B cell (primary cell): ENCODE measurements at regions not wholly inside any gene's neighbourhood (a gene's known extent, or its start where the extent isn't known, plus 50 kb on each side); places are given as distances from the start of the nearest gene placed in this dataset.

Experiments used
- ATAC-seq: fragments of 200-7000 bp; cut with Tn5 transposase; one replicate; pipeline ENCODE4 v1.10.0; 2021; ENCODE audit warnings: low read depth, mild to moderate bottlenecking, moderate number of reproducible peaks, moderate library complexity
- CTCF ChIA-PET: fragments of 350-600 bp; sonication (Branson Sonifier 250); formaldehyde crosslinking; loops from one replicate; lab custom pipeline; 2021; ENCODE audit warnings: antibody characterized with exemption, inconsistent platforms; lab: Charles Lee
- POLR2A ChIA-PET: fragments of 350-600 bp; sonication (Branson Sonifier 250); formaldehyde crosslinking; loops from one replicate; lab custom pipeline; 2021; ENCODE audit warnings: antibody characterized with exemption; lab: Charles Lee
- DNase-seq: peaks from one replicate; pipeline ENCODE4 v3.0.0; 2013
- H2AFZ ChIP-seq: 2 replicates; pipeline ENCODE4 v1.6.1; 2012; ENCODE audit warnings: mild to moderate bottlenecking, low read depth, low read length; ENCODE audit not compliant: insufficient read depth, poor library complexity, severe bottlenecking
- H3K27ac ChIP-seq, 2 donors: 1 replicate in 1 of 2; 2 replicates in 1 of 2; pipeline ENCODE4 v1.5.1; 2012 to 2013; ENCODE audit warnings: low read length in 2 of 2, mild to moderate bottlenecking in 2 of 2, moderate library complexity in 1 of 2
- H3K27me3 ChIP-seq, 4 experiments: fragments of 200-600 bp in 1 of 4; sonication (generic) in 1 of 4; replicated peaks in 1 of 4; 1 replicate in 2 of 4; 2 replicates in 2 of 4; pipeline versions ENCODE4 v1.6.1 to v1.7.0; 2013 to 2016; ENCODE audit warnings: low read length in 3 of 4, mild to moderate bottlenecking in 2 of 4, mixed read lengths in 1 of 4, moderate library complexity in 1 of 4; ENCODE audit not compliant: insufficient read depth in 4 of 4, control insufficient read depth in 3 of 4; ENCODE audit errors: control extremely low read depth in 1 of 4
- H3K36me3 ChIP-seq, 2 experiments: replicated peaks in 1 of 2; 1 replicate in 1 of 2; 2 replicates in 1 of 2; pipeline versions ENCODE4 v1.6.1 to v1.7.1; 2013; ENCODE audit warnings: low read length in 1 of 2; ENCODE audit not compliant: insufficient read depth in 2 of 2, control insufficient read depth in 1 of 2; ENCODE audit errors: control extremely low read depth in 1 of 2, extremely low read depth in 1 of 2
- H3K4me1 ChIP-seq, 2 donors: fragments of 200-600 bp in 1 of 2; sonication (generic) in 1 of 2; 1 replicate in 1 of 2; 2 replicates in 1 of 2; pipeline versions ENCODE4 v1.5.1 to v1.6.1; 2013 to 2017; ENCODE audit warnings: low read length in 2 of 2; ENCODE audit not compliant: control insufficient read depth in 2 of 2, insufficient read depth in 2 of 2
- H3K4me2 ChIP-seq: replicated peaks from 2 replicates; pipeline ENCODE3; 2012; ENCODE audit warnings: mild to moderate bottlenecking, low read depth, low read length; ENCODE audit not compliant: poor library complexity, severe bottlenecking
- H3K4me3 ChIP-seq, 5 experiments: fragments of 200-600 bp in 1 of 5; sonication (generic) in 1 of 5; 1 replicate in 3 of 5; 2 replicates in 2 of 5; pipeline versions ENCODE4 v1.5.1 to v1.7.0; 2011 to 2016; ENCODE audit warnings: low read length in 4 of 5, mild to moderate bottlenecking in 4 of 5, low read depth in 2 of 5, control low read depth in 1 of 5, moderate library complexity in 1 of 5; ENCODE audit not compliant: insufficient read depth in 1 of 5; ENCODE audit errors: control extremely low read depth in 1 of 5, extremely low read depth in 1 of 5
- H3K79me2 ChIP-seq: fragments of 200-600 bp; sonication (generic); one replicate; pipeline ENCODE4 v1.6.0; 2016; ENCODE audit warnings: low read length; ENCODE audit not compliant: control insufficient read depth, insufficient read depth
- H3K9ac ChIP-seq: fragments of 200-600 bp; sonication (generic); 2 replicates; pipeline ENCODE4 v1.6.1; 2017; ENCODE audit warnings: mild to moderate bottlenecking, low read length, moderate library complexity
- H3K9me3 ChIP-seq, 3 donors: one replicate each; pipeline versions ENCODE4 v1.6.1 to v1.7.1; 2013; ENCODE audit warnings: low read length in 2 of 3; ENCODE audit not compliant: control insufficient read depth in 2 of 3, insufficient read depth in 1 of 3; ENCODE audit errors: control extremely low read depth in 1 of 3
- H4K20me1 ChIP-seq: 2 replicates; pipeline ENCODE4 v1.6.0; 2012; ENCODE audit warnings: mild to moderate bottlenecking, low read length; ENCODE audit not compliant: insufficient read depth, control insufficient read depth, poor library complexity, severe bottlenecking
- H3K27ac Mint-ChIP-seq: one replicate; pipeline ENCODE4 v1.8.0; 2021; ENCODE audit warnings: mixed read lengths
- H3K27me3 Mint-ChIP-seq: one replicate; pipeline ENCODE4 v1.8.0; 2021; ENCODE audit warnings: mixed read lengths
- H3K4me1 Mint-ChIP-seq: one replicate; pipeline ENCODE4 v1.8.0; 2021; ENCODE audit warnings: mixed read lengths
- H3K4me3 Mint-ChIP-seq: one replicate; pipeline ENCODE4 v1.8.0; 2021; ENCODE audit warnings: mixed read lengths
- H3K9me3 Mint-ChIP-seq: one replicate; pipeline ENCODE4 v1.8.0; 2022; ENCODE audit warnings: mixed read lengths; ENCODE audit not compliant: insufficient read depth
- EZH2 ChIP-seq: IDR thresholded peaks from 2 replicates; pipeline ENCODE4 v1.6.1; 2012; ENCODE audit warnings: borderline replicate concordance, low read depth, mild to moderate bottlenecking, moderate library complexity, low read length; ENCODE audit not compliant: insufficient read depth, poor library complexity, severe bottlenecking
- WGBS: methylation state at CpG from one replicate; pipeline ENCODE4 v1.1.5; 2013; ENCODE audit warnings: missing lambda C conversion rate; ENCODE audit not compliant: insufficient coverage; 5-methylcytosine and 5-hydroxymethylcytosine counted together
- intact Hi-C: fragments of 100-400 bp; cut with micrococcal nuclease; formaldehyde crosslinking; loops from one replicate; pipeline ENCODE4 v1.10.0; 2022
- TF ChIP-seq, protein P1 (sequence below): fragments of 200-600 bp; IDR thresholded peaks from one replicate; pipeline ENCODE4 v1.8.0; 2022; ENCODE audit warnings: antibody characterized with exemption, mild to moderate bottlenecking

DNA sequence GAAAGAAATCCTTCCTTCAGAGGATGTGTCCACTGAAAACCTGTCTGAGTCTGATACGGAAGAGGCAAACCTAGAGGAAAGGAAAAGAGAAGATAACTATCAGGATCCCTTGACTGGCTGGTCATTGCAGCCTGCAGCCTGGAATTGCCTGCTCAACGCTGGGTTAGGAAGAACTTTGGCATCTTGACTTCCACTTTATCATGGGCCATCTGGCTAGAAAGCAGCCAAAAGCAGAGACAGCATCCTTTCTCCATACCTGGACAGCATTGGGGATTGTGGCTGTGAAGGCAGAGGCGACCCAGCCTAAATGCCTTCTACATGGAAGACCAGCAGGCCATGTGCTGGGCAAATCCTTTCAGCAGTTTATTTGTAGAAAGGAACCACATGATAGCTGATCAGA, 58.7 kb upstream of the PTPN3 start:
- no peak for TF ChIP-seq EZH2
- TF ChIP-seq, protein P1, sequence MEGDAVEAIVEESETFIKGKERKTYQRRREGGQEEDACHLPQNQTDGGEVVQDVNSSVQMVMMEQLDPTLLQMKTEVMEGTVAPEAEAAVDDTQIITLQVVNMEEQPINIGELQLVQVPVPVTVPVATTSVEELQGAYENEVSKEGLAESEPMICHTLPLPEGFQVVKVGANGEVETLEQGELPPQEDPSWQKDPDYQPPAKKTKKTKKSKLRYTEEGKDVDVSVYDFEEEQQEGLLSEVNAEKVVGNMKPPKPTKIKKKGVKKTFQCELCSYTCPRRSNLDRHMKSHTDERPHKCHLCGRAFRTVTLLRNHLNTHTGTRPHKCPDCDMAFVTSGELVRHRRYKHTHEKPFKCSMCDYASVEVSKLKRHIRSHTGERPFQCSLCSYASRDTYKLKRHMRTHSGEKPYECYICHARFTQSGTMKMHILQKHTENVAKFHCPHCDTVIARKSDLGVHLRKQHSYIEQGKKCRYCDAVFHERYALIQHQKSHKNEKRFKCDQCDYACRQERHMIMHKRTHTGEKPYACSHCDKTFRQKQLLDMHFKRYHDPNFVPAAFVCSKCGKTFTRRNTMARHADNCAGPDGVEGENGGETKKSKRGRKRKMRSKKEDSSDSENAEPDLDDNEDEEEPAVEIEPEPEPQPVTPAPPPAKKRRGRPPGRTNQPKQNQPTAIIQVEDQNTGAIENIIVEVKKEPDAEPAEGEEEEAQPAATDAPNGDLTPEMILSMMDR, result no peak
- WGBS, result 73% methylated on average over 3 of the region's 3 CpGs
- H3K4me3 ChIP-seq, result no peak overlapping the region
- no peaks in the 10 kb centered on the region for H3K9me3 ChIP-seq
- Mint-ChIP-seq H3K4me3 (no peak overlapping the region), H3K27me3 (peaks cover 29% of the 10 kb centered on the region), H3K27ac (no peak overlapping the region), H3K4me1 (no peaks in the 10 kb centered on the region), H3K9me3 (no peaks in the 10 kb centered on the region)
- H3K27me3 ChIP-seq, result peaks cover 0 to 15% (median 3%) of the 10 kb centered on the region in 4 experiments
- H4K20me1 ChIP-seq, result no peaks in the 10 kb centered on the region
- intact Hi-C loops, result no loop called here
- no peak for ATAC-seq
- DNase-seq, result no peak
- H3K27ac ChIP-seq, result no peak overlapping the region
- no peak overlapping the region for H3K4me2 ChIP-seq
- no peaks in the 10 kb centered on the region for H3K79me2 ChIP-seq
- ChIA-PET POLR2A (no interaction called here), CTCF (no interaction called here)
- H3K9ac ChIP-seq, result no peak overlapping the region
- no peaks in the 10 kb centered on the region for H3K36me3 ChIP-seq
- no peak overlapping the region for H2AFZ ChIP-seq
- H3K4me1 ChIP-seq, result no peaks in the 10 kb centered on the region

DNA sequence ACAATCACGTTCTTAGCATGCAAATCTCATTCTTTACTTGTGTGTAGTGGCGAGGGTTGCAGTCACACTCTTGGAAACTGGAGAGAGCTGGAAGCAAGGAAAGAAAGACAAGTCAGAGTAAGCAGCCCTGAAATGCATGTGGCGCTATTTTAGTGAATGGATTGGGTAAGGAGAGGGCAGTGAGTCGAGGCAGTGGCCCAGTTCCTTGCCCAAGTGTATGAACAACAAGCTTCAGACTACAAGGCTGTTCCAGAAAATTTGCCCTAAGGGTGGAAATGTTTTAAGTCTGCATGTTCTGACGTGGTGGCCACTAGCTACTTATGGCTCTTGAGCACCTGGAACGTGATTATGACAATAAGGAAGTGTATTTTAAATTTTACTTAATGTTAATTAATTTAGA, 59.4 kb upstream of the PTPN3 start:
- H3K27ac Mint-ChIP-seq, result no peak overlapping the region
- POLR2A ChIA-PET, result no interaction called here
- peaks cover 24% of the 10 kb centered on the region for H3K27me3 Mint-ChIP-seq

More for the DNA sequence above, 59.4 kb upstream of the PTPN3 start:
- Histone ChIP-seq H3K4me3 (no peak overlapping the region), H3K9ac (no peak overlapping the region), H3K27me3 (peaks cover 0 to 15% (median 3%) of the 10 kb centered on the region in 4 experiments), H3K9me3 (no peaks in the 10 kb centered on the region), H4K20me1 (no peaks in the 10 kb centered on the region), H2AFZ (no peak overlapping the region), H3K36me3 (no peaks in the 10 kb centered on the region), H3K4me1 (no peaks in the 10 kb centered on the region), H3K79me2 (no peaks in the 10 kb centered on the region), H3K27ac (no peak overlapping the region), H3K4me2 (no peak overlapping the region)
- no peaks in the 10 kb centered on the region for H3K9me3 Mint-ChIP-seq
- ATAC-seq (no peak), DNase-seq (no peak)
- WGBS, result 68% methylated on average over 4 of the region's 6 CpGs
- intact Hi-C loops, result no loop called here
- TF ChIP-seq, protein P1, result no peak
- TF ChIP-seq EZH2, result no peak
- no peaks in the 10 kb centered on the region for H3K4me1 Mint-ChIP-seq
- H3K4me3 Mint-ChIP-seq, result no peak overlapping the region
- CTCF ChIA-PET, result no interaction called here
